Thyroid gland (tissue), 4 donors: ENCODE measurements at regions not wholly inside any gene's neighbourhood (a gene's known extent, or its start where the extent isn't known, plus 50 kb on each side); places are given as distances from the start of the nearest gene placed in this dataset.

Source experiments
- DNase-seq, 2 donors: peaks; one replicate each; pipeline ENCODE4 v3.0.0-alpha.2; 2019
- H3K27ac ChIP-seq, 3 donors: fragments of 200-600 bp; sonication (generic); 1 replicate in 2 of 3; 2 replicates in 1 of 3; pipeline ENCODE4 v1.5.1; 2016 to 2019; ENCODE audit warnings: mild to moderate bottlenecking in 1 of 3, moderate library complexity in 1 of 3
- H3K27me3 ChIP-seq: fragments of 200-600 bp; sonication (generic); one replicate; pipeline ENCODE4 v1.5.1; 2019
- H3K36me3 ChIP-seq, 2 donors: fragments of 200-600 bp; sonication (generic); one replicate each; pipeline ENCODE4 v1.5.1; 2016 to 2019
- H3K4me1 ChIP-seq, 2 donors: fragments of 200-600 bp; sonication (generic); one replicate each; pipeline ENCODE4 v1.5.1; 2017 to 2019
- H3K4me3 ChIP-seq, 3 donors: fragments of 200-600 bp; sonication (generic); replicated peaks in 1 of 3; 1 replicate in 2 of 3; 2 replicates in 1 of 3; pipeline ENCODE4 v1.5.1; 2016; ENCODE audit warnings: mild to moderate bottlenecking in 1 of 3
- H3K9me3 ChIP-seq: fragments of 200-600 bp; sonication (generic); one replicate; pipeline ENCODE4 v1.5.1; 2017
- CTCF ChIP-seq, 6 experiments: fragments of 200-600 bp in 3 of 6; fragments of 450-650 bp in 3 of 6; sonication (generic) in 3 of 6; IDR thresholded peaks; one replicate each; pipeline ENCODE4 v1.5.1; 2016 to 2019; ENCODE audit warnings: antibody characterized with exemption in 6 of 6, mild to moderate bottlenecking in 2 of 6, inconsistent platforms in 1 of 6, moderate library complexity in 1 of 6
- POLR2A ChIP-seq, 2 donors: fragments of 450-650 bp; IDR thresholded peaks; one replicate each; pipeline ENCODE4 v1.6.1; 2017; ENCODE audit warnings: antibody characterized with exemption in 2 of 2, mild to moderate bottlenecking in 2 of 2, moderate library complexity in 1 of 2
- WGBS, 2 donors: methylation state at CpG; one replicate each; pipeline ENCODE4 v1.1.5; 2017; 5-methylcytosine and 5-hydroxymethylcytosine counted together
- intact Hi-C: fragments of 100-400 bp; cut with DNase I; formaldehyde crosslinking; loops from one replicate; pipeline ENCODE4 v1.15.1; 2023

GRCh38 chr4:20302336-20302735, 50.6 kb downstream of the SLIT2 start:
- H3K36me3 ChIP-seq = no peaks in the 10 kb centered on the region
- intact Hi-C loops = loop anchor here (10.0 kb wide), 1 partner anchor 122 kb away; no protein-coding TSS in a partner anchor
- no peaks in the 10 kb centered on the region for H3K4me1 ChIP-seq
- no peak for DNase-seq
- H3K4me3 ChIP-seq = no peak overlapping the region
- no peaks in the 10 kb centered on the region for H3K27me3 ChIP-seq
- 84 to 87% methylated on average over 2 of the region's 2 CpGs for WGBS, 2 donors
- no peaks in the 10 kb centered on the region for H3K9me3 ChIP-seq
- TF ChIP-seq POLR2A (IDR thresholded peaks at IDR 0.05) (no peak), CTCF (IDR thresholded peaks at IDR 0.05) (no peak)
- H3K27ac ChIP-seq = no peak overlapping the region

- H3K36me3 ChIP-seq = no peaks in the 10 kb centered on the region
- WGBS, 2 donors = 32 to 54% methylated on average over 2 of the region's 2 CpGs
- no peak for DNase-seq
- no peaks in the 10 kb centered on the region for H3K9me3 ChIP-seq
- intact Hi-C loops = loop anchor here (10.0 kb wide), 1 partner anchor 119 kb away; no protein-coding TSS in a partner anchor
- no peak overlapping the region for H3K27ac ChIP-seq
- no peaks in the 10 kb centered on the region for H3K4me1 ChIP-seq
- H3K27me3 ChIP-seq = no peaks in the 10 kb centered on the region
- TF ChIP-seq POLR2A (IDR thresholded peaks at IDR 0.05) = no peak
- TF ChIP-seq CTCF (IDR thresholded peaks at IDR 0.05) = peak in 3 of 6 experiments; percentile 11 to 22 (median 15)
- H3K4me3 ChIP-seq = no peak overlapping the region
Observed at GRCh38 chr4:20305976-20306375, 54.3 kb downstream of the SLIT2 start.

GRCh38 chr4:20311856-20312255, 60.2 kb downstream of the SLIT2 start:
- Histone ChIP-seq H3K36me3 (no peaks in the 10 kb centered on the region), H3K9me3 (no peaks in the 10 kb centered on the region), H3K27me3 (no peaks in the 10 kb centered on the region), H3K4me3 (no peak overlapping the region), H3K4me1 (no peaks in the 10 kb centered on the region), H3K27ac (no peak overlapping the region)
- intact Hi-C loops = no loop called here
- no peak for TF ChIP-seq CTCF (IDR thresholded peaks at IDR 0.05)
- TF ChIP-seq POLR2A (IDR thresholded peaks at IDR 0.05) = no peak
- DNase-seq = no peak
- WGBS, 2 donors = 87% methylated on average over 2 of the region's 2 CpGs

- no peaks in the 10 kb centered on the region for H3K4me1 ChIP-seq
- H3K27me3 ChIP-seq = no peaks in the 10 kb centered on the region
- no peak overlapping the region for H3K27ac ChIP-seq
- intact Hi-C loops = no loop called here
- H3K4me3 ChIP-seq = no peak overlapping the region
- no peak for TF ChIP-seq POLR2A (IDR thresholded peaks at IDR 0.05)
- TF ChIP-seq CTCF (IDR thresholded peaks at IDR 0.05) = peak in 3 of 6 experiments; percentile 24 to 42 (median 31)
- WGBS, 2 donors = 58 to 61% methylated on average over 12 of the region's 12 CpGs
- H3K36me3 ChIP-seq = no peaks in the 10 kb centered on the region
- DNase-seq = peak; percentile 40 to 50
- no peaks in the 10 kb centered on the region for H3K9me3 ChIP-seq
Observed at GRCh38 chr4:20313237-20314030, 61.7 kb downstream of the SLIT2 start.

GRCh38 chr4:20317424-20317985, 65.8 kb downstream of the SLIT2 start:
- peaks cover 0 to 3% of the 10 kb centered on the region in 2 donors for H3K4me1 ChIP-seq
- no peak overlapping the region for H3K4me3 ChIP-seq
- WGBS, 2 donors = 82 to 84% methylated on average over 2 of the region's 2 CpGs
- intact Hi-C loops = no loop called here
- no peak for DNase-seq
- no peak overlapping the region for H3K27ac ChIP-seq
- H3K27me3 ChIP-seq = no peaks in the 10 kb centered on the region
- H3K9me3 ChIP-seq = no peaks in the 10 kb centered on the region
- TF ChIP-seq CTCF (IDR thresholded peaks at IDR 0.05) = no peak
- TF ChIP-seq POLR2A (IDR thresholded peaks at IDR 0.05) = no peak
- H3K36me3 ChIP-seq = no peaks in the 10 kb centered on the region
